GM18502 (cell line): ENCODE measurements at regions not wholly inside any gene's neighbourhood (a gene's known extent, or its start where the extent isn't known, plus 50 kb on each side); places are given as distances from the start of the nearest gene placed in this dataset.
"Not testable (repeated sequence)": the region's sequence is repeated elsewhere in the genome, so short reads cannot be mapped to it uniquely, and the experiment has no call there.

ENCODE experiments used
- ATAC-seq: cut with Tn5 transposase; IDR thresholded peaks from one replicate; pipeline ENCODE4 v1.9.1; 2021; ENCODE audit warnings: mild to moderate bottlenecking; ENCODE audit not compliant: unreplicated experiment, poor library complexity

DNA sequence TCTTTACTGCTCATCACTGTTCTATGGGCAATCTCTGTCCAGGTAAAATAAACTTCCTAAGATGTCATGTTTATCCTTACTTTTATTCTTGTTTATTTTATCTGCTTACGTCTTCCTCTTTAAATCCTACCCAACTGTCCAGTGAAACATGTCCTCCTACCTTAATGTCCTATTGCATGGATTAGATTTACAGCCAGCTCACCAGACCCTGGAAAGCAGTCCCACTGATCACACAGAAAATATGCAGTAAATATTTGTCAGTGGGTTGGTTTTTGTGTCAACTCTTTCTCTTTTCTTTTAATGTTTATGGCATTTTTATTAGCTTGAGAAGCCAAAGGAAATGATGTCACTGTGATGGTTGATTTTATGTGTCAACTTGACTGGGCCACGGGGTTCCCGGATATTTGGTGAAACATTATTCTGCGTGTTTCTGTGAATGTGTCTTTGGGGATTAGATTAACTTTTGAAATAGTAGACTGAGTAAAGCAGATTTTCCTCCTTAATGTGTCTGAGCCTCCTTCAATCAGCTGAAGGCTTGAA, 258.3 kb downstream of the SRGAP2C start:
- no peak for ATAC-seq

DNA sequence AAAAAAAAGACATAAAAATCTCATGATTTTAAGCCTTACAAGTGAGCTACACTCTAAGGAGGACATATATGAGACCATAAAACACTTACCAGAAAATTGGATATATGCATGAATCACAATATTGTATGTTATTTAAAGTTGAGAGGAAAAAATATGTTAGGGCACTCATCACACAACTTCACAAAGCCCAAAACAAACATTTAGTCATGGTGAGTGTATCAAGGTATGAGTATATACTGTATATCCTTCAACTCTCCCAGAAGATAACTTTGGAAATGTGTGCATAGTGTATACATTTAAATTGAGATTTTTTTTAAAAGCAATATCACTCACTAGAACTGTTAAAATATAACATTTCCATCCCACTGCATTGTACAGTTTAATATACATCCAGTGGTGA, 259.3 kb downstream of the SRGAP2C start:
- no peak for ATAC-seq

DNA sequence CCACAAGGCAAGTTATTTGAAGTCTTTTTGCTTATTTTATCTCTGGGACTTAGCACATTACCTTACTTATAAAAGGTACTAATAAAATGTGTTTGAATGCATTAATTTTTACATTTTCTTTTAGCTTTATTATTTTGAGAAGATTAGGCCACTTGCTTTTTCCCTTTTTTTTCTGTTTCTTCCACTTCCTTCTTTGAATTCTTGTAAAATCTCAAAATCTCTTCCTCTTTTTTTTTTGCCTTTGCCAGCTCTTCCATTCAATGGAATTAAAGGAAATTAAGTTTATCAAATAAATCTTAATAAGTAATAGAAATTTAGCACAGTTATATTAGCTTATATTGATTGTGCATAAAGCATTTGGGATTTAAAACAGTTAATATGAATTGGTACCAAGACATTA, 260.9 kb downstream of the SRGAP2C start:
- no peak for ATAC-seq

DNA sequence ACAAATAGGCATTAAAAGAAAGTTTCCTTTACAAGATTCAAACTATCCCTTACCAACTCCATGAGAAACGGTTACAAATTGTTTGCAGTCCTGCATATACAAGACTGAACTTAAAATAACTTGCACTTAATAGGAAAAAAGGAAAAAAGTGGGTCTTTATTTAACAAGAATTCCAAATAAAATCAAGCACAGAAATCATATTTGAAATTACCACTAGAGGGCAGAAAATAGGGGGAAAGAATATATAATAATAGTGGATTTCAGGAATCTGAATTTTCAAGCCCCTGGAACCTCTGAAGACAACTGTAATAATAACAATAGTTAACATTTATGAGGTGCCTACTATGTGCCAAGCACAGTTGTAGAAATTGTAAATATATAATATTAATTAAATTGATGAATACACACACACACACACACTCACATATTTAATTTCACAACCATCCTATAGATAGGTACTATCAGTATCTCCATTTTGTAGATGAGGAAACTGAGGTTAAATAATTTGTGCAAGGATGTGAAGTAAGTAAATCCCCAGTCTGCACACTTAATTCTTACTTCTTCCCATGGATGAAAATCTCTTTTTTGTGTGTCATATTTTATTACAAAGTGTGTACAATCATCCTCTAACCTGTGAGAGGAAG, 262.6 kb downstream of the SRGAP2C start:
- ATAC-seq = not testable (repeated sequence)

DNA sequence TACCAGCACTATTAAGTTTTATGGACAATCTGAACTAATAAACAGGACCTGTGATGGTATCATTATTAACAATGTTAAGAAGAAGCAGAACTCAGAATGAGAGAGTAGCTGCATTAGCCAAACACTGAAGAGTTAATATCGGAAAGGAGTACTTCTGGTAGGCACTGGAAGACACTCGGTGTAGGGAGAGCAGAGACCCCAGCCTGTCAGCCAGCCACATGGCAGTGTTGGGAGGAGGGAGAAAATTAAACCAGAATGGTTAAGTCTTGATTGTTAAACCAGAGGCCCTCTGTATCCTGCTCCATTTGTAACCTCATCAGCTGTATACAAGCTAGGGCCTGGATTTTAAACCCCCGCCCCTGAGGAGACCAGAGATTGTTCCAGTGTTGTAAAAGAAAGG, 263.3 kb downstream of the SRGAP2C start:
- not testable (repeated sequence) for ATAC-seq

DNA sequence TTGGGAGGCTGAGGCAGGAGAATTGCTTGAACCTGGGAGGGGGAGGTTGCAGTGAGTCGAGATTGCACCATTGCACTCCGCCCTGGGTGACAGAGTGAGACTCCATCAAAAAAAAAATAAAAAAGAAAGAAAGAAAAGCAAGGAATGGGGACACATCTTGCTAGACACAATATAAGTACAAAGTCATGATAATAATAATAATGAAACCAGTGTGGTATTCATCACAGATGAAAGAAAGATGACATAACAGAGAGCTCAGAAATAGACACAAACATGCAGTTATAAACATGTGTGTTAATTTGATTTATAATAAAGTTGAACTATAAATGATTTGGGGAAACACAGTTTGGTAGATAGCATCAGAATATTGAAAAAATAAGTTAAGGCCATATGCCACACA, 264.1 kb downstream of the SRGAP2C start:
- no peak for ATAC-seq

DNA sequence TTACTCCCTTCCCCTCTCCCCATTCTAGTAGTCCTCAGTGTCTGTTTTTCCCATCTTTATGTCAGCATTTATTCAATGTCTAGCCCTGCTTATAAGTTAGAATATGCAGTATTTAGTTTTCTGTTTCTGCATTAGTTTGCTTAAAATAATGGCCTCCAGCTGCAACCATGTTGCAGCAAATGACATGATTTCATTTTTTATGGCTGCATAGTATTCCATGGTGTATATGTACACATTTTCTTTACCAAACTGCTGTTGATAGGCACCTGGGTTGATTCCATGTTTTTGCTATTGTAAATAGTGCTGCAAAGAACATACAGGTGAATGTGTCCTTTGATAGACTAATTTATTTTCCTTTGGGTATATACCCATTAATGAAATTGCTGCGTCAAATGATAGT, 267.7 kb downstream of the SRGAP2C start:
- ATAC-seq = no peak

DNA sequence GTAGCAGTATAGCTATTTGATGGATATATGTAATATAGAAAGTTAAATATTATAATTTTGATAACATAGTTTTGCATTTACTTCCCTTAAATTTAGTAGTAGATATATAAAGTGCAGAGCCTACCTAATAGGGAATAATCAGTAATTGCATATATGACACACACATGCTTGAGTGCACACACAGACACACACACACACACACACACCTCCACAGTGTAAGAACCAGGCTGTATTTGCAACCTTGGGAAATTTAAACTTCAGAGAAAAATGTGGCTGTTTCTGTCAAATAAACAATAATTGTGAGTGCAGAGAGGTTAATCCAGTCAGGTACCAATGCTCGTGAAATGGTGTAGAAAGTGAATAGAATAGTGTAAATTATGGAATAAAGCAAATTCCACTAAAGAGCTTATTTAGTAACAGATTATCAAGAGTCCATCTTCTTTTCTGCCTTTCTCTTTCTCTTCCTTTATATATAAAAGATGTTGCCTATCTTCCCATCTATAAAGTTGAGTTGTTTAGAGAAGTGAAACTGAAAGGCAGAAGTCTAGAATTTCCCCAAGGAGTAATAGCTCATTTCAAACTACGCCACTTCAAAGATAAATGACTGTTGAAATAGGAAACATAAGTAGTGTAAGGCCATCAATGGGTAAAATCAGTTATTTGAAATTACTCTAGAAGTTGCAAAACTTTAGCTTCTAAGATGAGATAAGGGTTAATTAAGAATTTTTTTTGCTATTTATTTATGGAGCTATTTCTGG, 273.7 kb downstream of the SRGAP2C start:
- ATAC-seq = peak; percentile 100

DNA sequence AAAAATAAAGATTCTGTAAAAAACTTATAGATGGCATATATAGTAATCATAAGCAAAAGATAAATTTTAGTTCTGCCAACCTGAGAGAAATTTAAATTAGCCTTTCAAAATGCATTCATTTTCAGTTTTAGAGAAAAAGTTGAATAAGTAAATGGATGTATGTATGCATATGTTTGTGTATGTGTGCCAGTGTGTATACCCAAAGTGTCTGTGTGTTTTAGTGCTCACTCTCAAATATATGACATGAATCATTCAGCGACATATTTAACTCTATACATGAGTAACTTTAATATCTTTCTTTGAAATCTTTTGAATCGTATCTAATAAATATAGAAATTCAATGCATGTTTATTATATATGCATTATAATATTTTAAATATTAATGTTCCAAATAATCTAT, 274.5 kb downstream of the SRGAP2C start:
- ATAC-seq = no peak

DNA sequence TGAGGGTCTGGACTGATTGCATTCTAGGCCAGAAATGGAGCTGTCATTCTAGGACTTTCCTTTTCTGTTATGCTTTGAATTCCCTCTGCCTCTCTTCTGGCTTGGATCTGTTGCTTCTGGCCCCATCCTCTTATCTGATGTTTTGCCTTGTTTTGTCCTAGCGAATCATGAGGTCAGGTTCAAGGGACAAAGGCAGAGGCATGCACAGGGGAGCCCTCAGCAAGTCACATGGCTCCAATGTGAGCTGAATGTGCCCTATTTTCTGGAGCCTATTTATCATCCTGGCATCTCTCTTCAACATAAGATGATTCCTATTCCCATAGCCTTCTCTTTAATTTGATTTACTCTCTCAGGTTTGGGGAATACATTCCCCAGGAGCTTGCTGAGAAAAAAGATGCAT, 284.6 kb downstream of the SRGAP2C start:
- not testable (repeated sequence) for ATAC-seq

DNA sequence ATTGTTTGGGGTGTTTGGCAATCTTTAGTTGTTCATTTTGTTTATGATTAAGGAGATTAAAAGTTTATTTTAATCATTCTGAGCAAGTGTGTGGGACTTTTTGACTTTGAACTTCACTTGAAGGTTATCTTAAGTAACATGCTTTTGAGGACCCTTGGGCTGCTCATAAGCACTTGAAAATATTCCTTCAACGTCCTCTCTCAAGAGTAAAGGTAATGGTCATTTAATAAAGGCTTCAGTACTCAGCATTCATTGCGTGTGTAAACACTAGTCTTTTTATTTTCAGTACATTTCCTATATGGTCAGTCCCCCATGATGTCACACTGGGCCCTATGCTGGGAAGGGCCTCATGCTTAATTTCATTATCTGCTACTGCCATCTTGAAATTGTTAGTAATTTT, 285.6 kb downstream of the SRGAP2C start:
- not testable (repeated sequence) for ATAC-seq

DNA sequence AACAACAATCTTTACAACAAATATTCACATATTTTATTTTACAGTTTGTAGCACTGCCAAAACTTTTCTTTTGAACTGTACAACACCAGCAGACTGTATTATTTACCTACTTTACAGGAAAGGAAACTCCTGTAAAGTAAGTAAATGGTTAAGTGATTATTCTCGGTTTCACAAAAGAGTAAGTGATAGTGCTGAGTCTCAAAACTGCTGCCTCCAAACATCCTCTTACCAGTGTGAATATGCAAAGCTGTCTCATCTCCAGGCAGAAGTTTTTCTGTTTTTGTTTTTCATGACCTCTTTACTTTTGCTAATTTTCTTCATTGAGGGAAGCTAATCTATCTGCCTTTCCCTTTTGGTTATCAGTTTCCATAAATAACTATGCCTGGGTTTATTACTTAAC, 286.7 kb downstream of the SRGAP2C start:
- ATAC-seq = peak; percentile 84

DNA sequence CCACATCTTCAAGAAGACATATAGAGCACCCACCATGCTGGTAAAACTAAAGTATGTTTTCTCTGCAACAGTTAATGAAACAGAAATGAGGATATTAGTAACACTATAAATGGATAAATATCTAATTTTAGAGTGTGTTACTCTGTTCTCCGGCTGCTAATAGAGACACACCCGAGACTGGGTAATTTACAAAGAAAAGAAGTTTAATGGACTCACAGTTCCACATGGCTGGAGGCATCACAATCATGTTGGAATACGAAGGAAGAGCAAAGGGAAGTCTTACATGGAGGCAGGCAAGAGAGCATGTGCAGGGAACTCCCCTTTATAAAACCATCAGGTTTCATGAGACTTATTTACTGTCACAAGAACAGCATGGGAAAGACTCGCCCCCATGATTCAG, 287.2 kb downstream of the SRGAP2C start:
- no peak for ATAC-seq

DNA sequence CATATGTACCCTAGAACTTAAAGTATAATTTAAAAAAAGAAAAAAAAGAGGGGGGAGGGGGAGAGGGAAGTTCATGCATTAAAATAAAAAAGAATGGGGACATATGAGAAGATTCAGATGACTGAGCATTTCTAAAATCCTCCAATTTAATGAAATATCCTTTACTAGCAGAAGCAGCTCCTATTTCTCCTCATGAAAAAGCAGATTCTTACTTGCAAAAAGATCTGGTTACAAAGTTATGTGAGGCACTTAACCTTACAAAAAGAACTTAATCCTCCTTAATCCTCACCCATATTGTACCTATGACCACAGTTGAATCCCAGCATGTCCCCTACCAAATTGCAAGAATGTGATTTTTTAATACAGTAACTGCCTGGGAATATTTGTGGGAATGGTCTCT, 298.5 kb downstream of the SRGAP2C start:
- no peak for ATAC-seq

DNA sequence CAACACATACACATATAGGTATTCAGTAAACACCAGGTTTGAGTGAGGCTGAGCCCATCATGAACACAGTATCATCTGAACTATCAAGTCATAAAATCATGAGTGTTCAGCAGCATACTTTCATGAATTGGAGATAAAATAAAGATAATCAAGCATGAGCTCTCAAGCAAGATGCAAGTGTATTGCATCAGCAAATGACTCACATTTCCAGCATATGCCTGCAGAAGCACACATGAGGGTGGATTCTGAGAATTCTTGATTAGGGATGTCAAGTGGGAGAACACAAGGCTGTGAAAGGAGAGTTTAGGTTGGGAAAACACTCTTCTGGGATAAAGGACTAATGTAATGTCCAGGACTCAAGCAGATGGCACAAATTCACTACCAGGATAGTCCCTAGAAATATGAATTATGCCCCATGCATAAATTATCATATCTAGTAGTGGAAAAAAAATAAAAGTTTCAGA, 299.2 kb downstream of the SRGAP2C start:
- no peak for ATAC-seq

DNA sequence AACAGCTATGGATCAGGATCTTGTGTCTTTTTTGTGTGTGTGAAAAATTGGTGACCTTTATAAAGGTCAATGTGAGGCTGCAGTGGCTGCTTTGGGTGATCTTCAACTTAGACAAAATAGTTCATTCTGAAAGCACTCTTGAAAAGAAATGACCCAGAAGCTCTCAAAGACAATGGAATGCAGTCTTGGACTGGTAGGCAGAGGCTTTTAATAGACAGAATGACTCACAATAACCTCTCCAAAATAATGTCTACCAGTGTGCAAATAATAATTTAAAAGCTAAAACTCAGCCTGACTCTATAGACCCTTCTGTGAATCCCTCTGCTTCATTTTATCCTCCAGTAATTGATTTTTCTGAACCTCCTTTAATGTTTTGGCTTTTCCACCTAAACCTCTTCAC, 310.0 kb downstream of the SRGAP2C start:
- not testable (repeated sequence) for ATAC-seq

DNA sequence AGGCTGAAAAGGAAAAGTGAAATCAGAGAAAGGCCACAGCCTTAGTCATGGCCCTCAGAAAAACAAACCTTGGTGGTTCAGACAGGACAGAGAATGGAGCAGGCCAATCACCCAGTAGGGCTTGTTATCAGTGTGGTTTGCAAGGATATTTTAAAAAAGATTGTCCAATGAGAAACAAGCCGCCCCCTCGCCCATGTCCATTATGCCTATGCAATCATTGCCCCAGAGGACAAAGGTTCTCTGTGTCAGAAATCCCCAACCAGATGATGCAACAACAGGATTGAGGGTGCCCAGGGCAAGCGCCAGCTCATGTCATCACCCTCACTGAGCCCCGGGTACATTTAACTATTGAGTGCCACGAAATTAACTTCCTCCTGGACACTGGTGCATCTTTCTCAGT, 326.7 kb downstream of the SRGAP2C start:
- ATAC-seq = not testable (repeated sequence)

DNA sequence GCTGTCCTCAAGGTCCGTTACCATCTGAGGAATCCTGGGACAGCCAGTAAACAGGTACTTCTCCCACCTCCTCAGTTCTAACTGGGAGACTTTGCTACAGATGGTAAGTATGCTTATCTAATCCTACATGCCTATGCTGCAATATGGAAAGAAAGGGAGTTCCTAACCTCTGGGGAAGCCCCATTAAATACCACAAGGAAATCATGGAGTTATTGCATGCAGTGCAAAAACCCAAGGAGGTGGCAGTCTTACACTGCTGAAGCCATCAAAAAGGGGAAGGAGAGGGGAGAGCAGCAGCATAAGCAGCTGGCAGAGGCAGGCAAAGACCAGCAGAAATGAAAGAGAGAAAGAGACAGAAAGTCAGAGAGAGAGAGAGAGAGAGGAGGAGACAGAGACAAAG, 327.1 kb downstream of the SRGAP2C start:
- not testable (repeated sequence) for ATAC-seq

DNA sequence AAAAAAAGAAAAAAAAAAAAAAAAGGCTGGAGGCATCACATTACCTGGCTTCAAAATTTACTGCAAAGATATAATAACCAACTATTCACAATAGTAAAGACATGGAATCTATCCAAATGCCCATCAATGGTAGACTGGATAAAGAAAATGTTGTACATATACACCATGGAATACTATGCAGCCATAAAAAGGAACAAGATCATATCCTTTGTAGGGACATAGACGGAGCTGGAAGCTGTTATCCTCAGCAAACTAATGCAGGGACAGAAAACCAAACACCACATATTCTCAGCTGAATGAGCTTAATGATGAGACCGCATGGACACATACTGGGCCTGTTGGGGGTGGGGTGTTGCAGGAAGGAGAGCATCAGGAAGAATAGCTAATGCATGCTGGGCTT, 330.5 kb downstream of the SRGAP2C start:
- ATAC-seq = no peak

DNA sequence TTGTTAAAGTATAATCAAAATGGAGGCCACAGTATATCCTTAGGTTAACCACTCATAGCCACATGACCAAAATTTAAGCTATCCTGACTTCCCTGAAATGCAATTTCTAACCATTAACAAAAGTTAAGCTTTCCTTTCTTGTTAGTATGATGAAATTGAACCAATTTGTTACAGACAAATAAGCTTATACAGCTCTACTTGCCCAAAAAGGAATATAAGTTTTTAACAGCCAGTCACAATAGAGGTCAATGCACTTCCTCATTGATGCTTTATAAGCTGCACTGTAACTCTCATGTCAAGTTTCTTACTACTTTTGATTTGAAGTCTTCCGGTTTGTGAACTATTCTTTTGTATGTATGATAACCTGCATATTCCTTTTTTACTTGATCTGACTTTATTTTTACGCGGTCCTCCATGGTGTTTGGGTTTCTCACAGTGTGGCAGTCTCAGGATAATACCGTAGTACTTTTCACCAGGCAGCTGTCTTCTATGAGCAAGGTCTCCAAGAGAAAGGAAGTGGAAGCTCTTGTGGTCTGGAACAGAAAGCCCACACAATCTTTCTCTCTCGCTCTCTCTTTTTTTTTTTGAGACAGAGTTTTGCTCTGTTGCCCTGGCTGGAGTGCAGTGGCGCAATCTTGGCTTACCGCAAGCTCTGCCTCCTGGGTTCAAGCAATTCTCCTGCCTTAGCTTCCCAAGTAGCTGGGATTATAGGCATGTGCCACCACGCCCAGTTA, 331.6 kb downstream of the SRGAP2C start:
- ATAC-seq = peak; percentile 92
